ENCODE measurements at regions not wholly inside any gene's neighbourhood (a gene's known extent, or its start where the extent isn't known, plus 50 kb on each side); places are given as distances from the start of the nearest gene placed in this dataset.

- H3K27ac Mint-ChIP-seq: no peak overlapping the region
- no peaks in the 10 kb centered on the region for H3K4me1 Mint-ChIP-seq (ENCODE audit: low read depth)
- H3K4me3 Mint-ChIP-seq: no peak overlapping the region
- POLR2A ChIA-PET: no interaction called here
- H3K27me3 Mint-ChIP-seq (ENCODE audit: low read depth): no peaks in the 10 kb centered on the region
- no peak for DNase-seq
- no peaks in the 10 kb centered on the region for H3K36me3 Mint-ChIP-seq (ENCODE audit: low read depth)
- H3K9me3 Mint-ChIP-seq (ENCODE audit: insufficient read depth): no peaks in the 10 kb centered on the region
- CTCF ChIA-PET: no interaction called here
- ATAC-seq: no peak
These were observed 1211.1 kb upstream of the GJE1 start for GRCh38 chr6:140921366-140922226.

GRCh38 chr6:140917911-140918310 lies 1214.8 kb upstream of the GJE1 start:
- ChIA-PET POLR2A (no interaction called here), CTCF (interaction anchor here (1.1 kb wide), 1 partner anchor 1549 kb away, joined by 3 read pairs; no protein-coding TSS in a partner anchor)
- Mint-ChIP-seq H3K36me3 (ENCODE audit: low read depth) (no peaks in the 10 kb centered on the region), H3K4me1 (ENCODE audit: low read depth) (no peaks in the 10 kb centered on the region), H3K27ac (no peak overlapping the region), H3K9me3 (ENCODE audit: insufficient read depth) (no peaks in the 10 kb centered on the region), H3K4me3 (no peak overlapping the region), H3K27me3 (ENCODE audit: low read depth) (no peaks in the 10 kb centered on the region)
- ATAC-seq: no peak
- no peak for DNase-seq

GRCh38 chr6:140915551-140915950 lies 1217.2 kb upstream of the GJE1 start:
- ATAC-seq (no peak), DNase-seq (no peak)
- H3K9me3 Mint-ChIP-seq (ENCODE audit: insufficient read depth): no peaks in the 10 kb centered on the region
- H3K36me3 Mint-ChIP-seq (ENCODE audit: low read depth): no peaks in the 10 kb centered on the region
- no peak overlapping the region for H3K4me3 Mint-ChIP-seq
- H3K4me1 Mint-ChIP-seq (ENCODE audit: low read depth): no peaks in the 10 kb centered on the region
- H3K27ac Mint-ChIP-seq: no peak overlapping the region
- H3K27me3 Mint-ChIP-seq (ENCODE audit: low read depth): no peaks in the 10 kb centered on the region
- CTCF ChIA-PET: no interaction called here
- POLR2A ChIA-PET: no interaction called here

GRCh38 chr6:140915103-140915502 lies 1217.6 kb upstream of the GJE1 start:
- Mint-ChIP-seq H3K9me3 (ENCODE audit: insufficient read depth) (no peaks in the 10 kb centered on the region), H3K4me1 (ENCODE audit: low read depth) (no peaks in the 10 kb centered on the region), H3K27ac (no peak overlapping the region), H3K4me3 (no peak overlapping the region), H3K36me3 (ENCODE audit: low read depth) (no peaks in the 10 kb centered on the region), H3K27me3 (ENCODE audit: low read depth) (no peaks in the 10 kb centered on the region)
- ChIA-PET POLR2A (no interaction called here), CTCF (no interaction called here)
- ATAC-seq (no peak), DNase-seq (no peak)

GRCh38 chr6:140912686-140913085 lies 1220.0 kb upstream of the GJE1 start:
- no peak for ATAC-seq
- H3K27me3 Mint-ChIP-seq (ENCODE audit: low read depth): no peaks in the 10 kb centered on the region
- ChIA-PET POLR2A (no interaction called here), CTCF (no interaction called here)
- H3K4me3 Mint-ChIP-seq: no peak overlapping the region
- H3K4me1 Mint-ChIP-seq (ENCODE audit: low read depth): no peaks in the 10 kb centered on the region
- no peak overlapping the region for H3K27ac Mint-ChIP-seq
- no peak for DNase-seq
- H3K9me3 Mint-ChIP-seq (ENCODE audit: insufficient read depth): no peaks in the 10 kb centered on the region
- no peaks in the 10 kb centered on the region for H3K36me3 Mint-ChIP-seq (ENCODE audit: low read depth)

- CTCF ChIA-PET: no interaction called here
- no peak overlapping the region for H3K27ac Mint-ChIP-seq
- ATAC-seq (no peak), DNase-seq (no peak)
- no peaks in the 10 kb centered on the region for H3K4me1 Mint-ChIP-seq (ENCODE audit: low read depth)
- H3K27me3 Mint-ChIP-seq (ENCODE audit: low read depth): no peaks in the 10 kb centered on the region
- H3K9me3 Mint-ChIP-seq (ENCODE audit: insufficient read depth): no peaks in the 10 kb centered on the region
- H3K4me3 Mint-ChIP-seq: no peak overlapping the region
- no peaks in the 10 kb centered on the region for H3K36me3 Mint-ChIP-seq (ENCODE audit: low read depth)
- POLR2A ChIA-PET: no interaction called here
These were observed 1223.1 kb upstream of the GJE1 start for GRCh38 chr6:140909625-140910024.

- Mint-ChIP-seq H3K4me3 (no peak overlapping the region), H3K36me3 (ENCODE audit: low read depth) (no peaks in the 10 kb centered on the region), H3K27me3 (ENCODE audit: low read depth) (no peaks in the 10 kb centered on the region), H3K9me3 (ENCODE audit: insufficient read depth) (no peaks in the 10 kb centered on the region), H3K27ac (no peak overlapping the region), H3K4me1 (ENCODE audit: low read depth) (no peaks in the 10 kb centered on the region)
- DNase-seq (no peak), ATAC-seq (no peak)
- ChIA-PET POLR2A (no interaction called here), CTCF (no interaction called here)
These were observed 1223.6 kb upstream of the GJE1 start for GRCh38 chr6:140909156-140909555.

- CTCF ChIA-PET: no interaction called here
- POLR2A ChIA-PET: no interaction called here
- no peaks in the 10 kb centered on the region for H3K27me3 Mint-ChIP-seq (ENCODE audit: low read depth)
- ATAC-seq (no peak), DNase-seq (no peak)
- H3K4me3 Mint-ChIP-seq: no peak overlapping the region
- no peak overlapping the region for H3K27ac Mint-ChIP-seq
- H3K9me3 Mint-ChIP-seq (ENCODE audit: insufficient read depth): no peaks in the 10 kb centered on the region
- no peaks in the 10 kb centered on the region for H3K4me1 Mint-ChIP-seq (ENCODE audit: low read depth)
- no peaks in the 10 kb centered on the region for H3K36me3 Mint-ChIP-seq (ENCODE audit: low read depth)
These were observed 1224.2 kb upstream of the GJE1 start for GRCh38 chr6:140908505-140908904.

- Mint-ChIP-seq H3K9me3 (ENCODE audit: insufficient read depth) (no peaks in the 10 kb centered on the region), H3K36me3 (ENCODE audit: low read depth) (no peaks in the 10 kb centered on the region), H3K27me3 (ENCODE audit: low read depth) (no peaks in the 10 kb centered on the region), H3K27ac (no peak overlapping the region), H3K4me1 (ENCODE audit: low read depth) (no peaks in the 10 kb centered on the region), H3K4me3 (no peak overlapping the region)
- no peak for DNase-seq
- ChIA-PET CTCF (interaction anchor here (0.9 kb wide), 1 partner anchor 11 kb away, joined by 4 read pairs; no protein-coding TSS in a partner anchor), POLR2A (no interaction called here)
- no peak for ATAC-seq
These were observed 1225.5 kb upstream of the GJE1 start for GRCh38 chr6:140907235-140907634.

- Mint-ChIP-seq H3K36me3 (ENCODE audit: low read depth) (no peaks in the 10 kb centered on the region), H3K4me1 (ENCODE audit: low read depth) (no peaks in the 10 kb centered on the region), H3K27ac (no peak overlapping the region), H3K9me3 (ENCODE audit: insufficient read depth) (no peaks in the 10 kb centered on the region), H3K4me3 (no peak overlapping the region), H3K27me3 (ENCODE audit: low read depth) (no peaks in the 10 kb centered on the region)
- DNase-seq (no peak), ATAC-seq (no peak)
- ChIA-PET POLR2A (no interaction called here), CTCF (no interaction called here)
These were observed 1227.0 kb upstream of the GJE1 start for GRCh38 chr6:140905724-140906123.

- Mint-ChIP-seq H3K4me3 (no peak overlapping the region), H3K36me3 (ENCODE audit: low read depth) (no peaks in the 10 kb centered on the region), H3K4me1 (ENCODE audit: low read depth) (no peaks in the 10 kb centered on the region), H3K27ac (no peak overlapping the region), H3K9me3 (ENCODE audit: insufficient read depth) (no peaks in the 10 kb centered on the region), H3K27me3 (ENCODE audit: low read depth) (no peaks in the 10 kb centered on the region)
- no peak for ATAC-seq
- DNase-seq: no peak
- ChIA-PET CTCF (no interaction called here), POLR2A (no interaction called here)
These were observed 1227.7 kb upstream of the GJE1 start for GRCh38 chr6:140905050-140905449.

GRCh38 chr6:140897804-140898573 lies 1234.7 kb upstream of the GJE1 start:
- H3K27me3 Mint-ChIP-seq (ENCODE audit: low read depth): no peaks in the 10 kb centered on the region

More at GRCh38 chr6:140897804-140898573, 1234.7 kb upstream of the GJE1 start:
- no peak for DNase-seq
- no peak for ATAC-seq
- POLR2A ChIA-PET: no interaction called here
- no peaks in the 10 kb centered on the region for H3K9me3 Mint-ChIP-seq (ENCODE audit: insufficient read depth)
- no peak overlapping the region for H3K27ac Mint-ChIP-seq
- no peak overlapping the region for H3K4me3 Mint-ChIP-seq
- CTCF ChIA-PET: no interaction called here
- H3K4me1 Mint-ChIP-seq (ENCODE audit: low read depth): no peaks in the 10 kb centered on the region
- no peaks in the 10 kb centered on the region for H3K36me3 Mint-ChIP-seq (ENCODE audit: low read depth)

Measured in activated CD8-positive, alpha-beta T cell treated with anti-CD3 and anti-CD28 coated beads, Interleukin-2, amount 10 ng/mL, durations not matched to agents 7 days and 5 days (primary cell).